GM20000 (cell line): ENCODE measurements at regions not wholly inside any gene's neighbourhood (a gene's known extent, or its start where the extent isn't known, plus 50 kb on each side); places are given as distances from the start of the nearest gene placed in this dataset.

Source experiments
- DNase-seq: peaks from one replicate; pipeline ENCODE4 v3.0.0; 2012; ENCODE audit warnings: low spot score
- CTCF ChIP-seq: IDR thresholded peaks from 2 replicates; pipeline ENCODE4 v1.5.1; 2012; ENCODE audit warnings: mild to moderate bottlenecking, control low read depth; ENCODE audit errors: extremely low read depth, missing control alignments

GRCh38 chr1:83102630-83103071 lies 896.3 kb downstream of the TTLL7 start:
- no peak for DNase-seq
- TF ChIP-seq CTCF, result no peak

- DNase-seq, result no peak
- TF ChIP-seq CTCF, result no peak
Measured at GRCh38 chr1:83101406-83101805, 897.5 kb downstream of the TTLL7 start.

GRCh38 chr1:83100133-83100532 lies 898.8 kb downstream of the TTLL7 start:
- no peak for DNase-seq
- no peak for TF ChIP-seq CTCF

- TF ChIP-seq CTCF, result no peak
- no peak for DNase-seq
Measured at GRCh38 chr1:83098791-83099190, 900.1 kb downstream of the TTLL7 start.

- DNase-seq, result no peak
- no peak for TF ChIP-seq CTCF
Measured at GRCh38 chr1:83098131-83098530, 900.8 kb downstream of the TTLL7 start.

GRCh38 chr1:83097715-83098114 lies 901.2 kb downstream of the TTLL7 start:
- no peak for DNase-seq
- no peak for TF ChIP-seq CTCF

GRCh38 chr1:83095570-83095969 lies 903.4 kb downstream of the TTLL7 start:
- no peak for DNase-seq
- no peak for TF ChIP-seq CTCF

- TF ChIP-seq CTCF, result no peak
Measured at GRCh38 chr1:83090195-83090594, 908.7 kb downstream of the TTLL7 start.

More at GRCh38 chr1:83090195-83090594, 908.7 kb downstream of the TTLL7 start:
- DNase-seq, result no peak
